ENCODE measurements at regions not wholly inside any gene's neighbourhood (a gene's known extent, or its start where the extent isn't known, plus 50 kb on each side); places are given as distances from the start of the nearest gene placed in this dataset.

DNA sequence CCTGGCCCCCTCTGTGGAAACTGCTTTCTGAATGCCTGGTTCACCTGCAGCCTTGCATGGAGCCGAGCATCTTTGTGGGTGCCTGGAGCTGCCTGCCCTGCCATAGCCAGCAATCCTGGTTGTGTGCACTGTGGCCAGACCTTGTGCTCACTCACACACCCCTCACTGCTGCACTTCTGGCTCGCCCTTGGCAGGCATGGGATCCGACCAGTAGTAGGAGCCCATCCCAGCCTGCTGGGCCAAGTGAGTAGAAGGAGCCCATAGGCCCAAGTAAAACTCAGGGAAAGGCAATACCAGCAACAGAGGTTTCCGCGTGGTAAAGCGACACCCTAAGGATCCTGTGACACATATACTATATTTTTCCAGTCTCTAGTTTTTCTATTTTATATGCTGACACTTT lies 270.0 kb upstream of the NAV3 start:
- no peak for DNase-seq

DNA sequence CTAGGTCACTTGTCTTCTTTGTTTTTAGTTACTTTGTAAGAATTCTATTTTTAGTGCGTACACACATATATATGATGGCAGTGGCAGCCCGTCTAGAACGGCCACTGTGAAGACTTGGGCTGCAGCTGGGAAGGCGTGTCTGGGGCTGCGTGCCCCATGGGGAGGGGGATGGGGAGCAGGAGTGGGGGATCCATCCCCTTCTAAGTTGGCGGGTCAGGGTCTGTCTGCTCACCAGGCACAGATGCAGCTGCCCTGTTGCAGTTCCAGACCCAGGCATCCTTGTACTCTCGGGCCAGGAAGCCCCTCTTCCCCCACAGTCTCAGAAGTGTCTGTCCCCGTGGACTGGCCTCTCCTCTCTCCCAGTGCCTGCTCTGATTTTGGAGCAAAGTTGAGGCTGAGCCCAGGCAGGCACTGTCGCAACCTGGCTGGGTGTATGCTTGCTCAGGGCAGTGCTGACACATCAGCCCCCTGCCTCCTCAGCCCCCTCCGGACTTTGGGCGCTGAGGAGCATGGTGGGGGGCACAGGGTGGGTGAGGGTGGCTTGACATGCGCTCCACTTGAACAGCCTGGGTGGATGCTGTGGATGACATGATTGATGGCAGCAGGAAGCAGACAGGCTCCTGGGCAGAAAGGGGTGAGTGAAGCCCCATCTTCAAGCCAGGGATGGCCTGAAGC lies 271.2 kb upstream of the NAV3 start:
- DNase-seq: no peak

DNA sequence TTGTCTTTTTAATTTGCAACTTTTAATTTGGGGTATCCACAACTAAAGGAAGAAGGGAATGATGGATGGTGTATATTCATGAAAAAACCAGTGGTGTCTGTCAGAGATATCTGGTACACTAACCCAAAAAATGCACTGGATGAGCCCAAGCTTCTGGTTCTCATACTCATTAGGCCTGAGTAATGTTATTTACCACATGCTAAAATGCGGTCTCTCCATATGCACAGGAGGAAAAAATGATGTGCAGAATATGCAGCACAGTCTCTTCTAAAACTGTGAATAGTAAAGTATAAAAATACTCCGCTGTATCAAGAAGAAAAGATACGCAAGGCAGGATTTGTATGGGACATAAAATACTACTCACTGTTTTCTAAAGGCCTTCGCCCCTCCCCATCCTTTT lies 275.6 kb upstream of the NAV3 start:
- no peak for DNase-seq

DNA sequence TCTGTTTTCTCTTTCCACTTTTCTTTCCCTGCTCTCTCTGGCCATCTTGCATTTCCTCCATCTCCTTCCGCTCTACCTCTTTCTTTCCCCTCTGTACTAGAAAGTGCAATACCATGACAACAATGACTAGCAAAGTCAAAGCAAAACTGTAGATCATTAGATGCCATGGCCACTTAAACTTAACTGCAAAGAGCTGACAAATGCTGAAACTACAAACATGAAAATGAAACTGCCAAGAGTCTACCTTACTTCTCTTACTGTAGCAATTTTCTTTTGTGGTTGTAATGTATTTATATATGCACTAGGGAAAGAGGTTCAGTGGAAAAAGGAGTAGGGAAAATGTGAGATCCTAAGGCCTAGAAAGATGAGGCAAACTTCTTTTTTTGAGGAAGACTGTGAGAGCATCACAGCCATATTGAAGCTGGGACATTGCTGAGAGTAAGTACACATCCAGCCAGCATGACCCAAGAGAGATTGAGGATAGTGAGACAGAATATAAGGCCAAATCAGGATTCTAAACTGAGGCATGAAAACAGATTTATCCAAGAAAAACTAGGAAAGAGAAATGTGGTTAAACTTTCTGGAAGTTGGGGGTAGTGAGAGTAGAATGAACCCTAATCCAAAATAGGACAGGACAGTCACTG lies 276.6 kb upstream of the NAV3 start:
- DNase-seq: no peak

DNA sequence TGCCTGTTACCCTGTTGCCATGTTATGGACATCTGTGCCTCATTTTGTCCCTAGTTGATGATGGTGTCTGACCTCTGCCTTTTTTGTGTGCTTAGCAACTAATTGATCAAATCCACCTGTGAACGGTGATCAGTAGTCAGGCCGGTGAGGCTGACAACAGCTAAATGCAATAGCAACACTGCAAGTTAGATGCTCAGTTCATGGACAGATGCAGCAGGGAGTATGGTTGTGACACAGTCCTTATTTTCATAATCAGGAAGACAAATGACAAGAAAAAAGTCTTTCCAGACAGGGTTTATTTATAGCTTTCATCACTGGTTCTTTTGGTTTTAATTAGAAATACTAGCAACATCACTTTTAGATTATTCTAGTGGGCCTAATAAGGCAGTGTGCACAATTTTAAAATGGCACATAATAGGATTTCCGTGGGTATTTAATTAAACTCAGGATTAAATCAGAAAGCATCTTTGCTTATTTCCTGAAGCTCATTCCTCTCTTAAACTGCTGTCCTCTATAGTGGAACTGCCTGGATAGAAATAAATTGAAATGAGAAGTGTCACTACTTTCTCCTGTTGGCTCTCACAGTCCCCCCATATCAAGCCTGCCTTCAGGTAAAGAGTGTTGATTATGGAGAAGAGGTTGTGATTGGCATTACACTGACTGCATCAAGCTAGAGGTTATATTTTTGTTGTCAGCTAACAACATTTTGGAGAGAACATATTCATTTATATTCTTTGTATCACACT lies 281.1 kb upstream of the NAV3 start:
- no peak for DNase-seq

DNA sequence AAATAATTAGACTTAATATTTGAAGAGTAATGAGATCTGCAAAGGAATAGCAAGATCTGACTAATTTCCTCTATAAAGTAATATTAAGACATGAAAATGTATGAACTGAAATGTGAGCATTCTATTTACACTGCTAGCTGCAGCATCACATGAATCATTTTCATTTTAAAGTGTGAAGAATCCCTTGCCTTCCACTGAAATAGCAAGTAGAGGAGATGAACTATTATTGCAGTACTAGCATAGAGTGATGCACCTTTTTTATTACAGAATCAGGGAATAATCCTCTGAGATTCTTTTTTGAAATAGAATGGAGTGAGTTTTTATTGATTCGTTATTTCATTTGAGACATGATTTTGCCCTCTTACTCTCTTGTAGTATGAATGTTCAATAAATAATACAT lies 281.9 kb upstream of the NAV3 start:
- no peak for DNase-seq

DNA sequence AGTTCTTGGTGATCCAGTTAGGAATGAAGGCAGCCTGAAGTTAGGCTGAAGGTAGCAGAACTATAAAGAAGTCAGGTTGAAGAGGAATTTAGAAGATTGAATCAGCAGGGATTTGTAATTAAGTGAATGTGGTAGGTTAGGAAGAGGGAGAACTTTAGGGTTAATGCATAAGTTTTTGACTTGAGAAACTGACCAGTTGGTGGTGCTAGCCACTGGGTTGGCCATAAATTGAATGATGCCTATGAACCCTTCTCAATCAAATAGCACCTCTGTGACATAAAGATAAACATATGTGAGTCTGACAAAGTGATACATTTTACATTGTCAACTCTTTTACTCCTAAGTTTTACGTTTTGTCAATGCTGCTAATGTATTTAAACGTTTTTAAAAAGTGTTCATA lies 290.6 kb upstream of the NAV3 start:
- DNase-seq: no peak

DNA sequence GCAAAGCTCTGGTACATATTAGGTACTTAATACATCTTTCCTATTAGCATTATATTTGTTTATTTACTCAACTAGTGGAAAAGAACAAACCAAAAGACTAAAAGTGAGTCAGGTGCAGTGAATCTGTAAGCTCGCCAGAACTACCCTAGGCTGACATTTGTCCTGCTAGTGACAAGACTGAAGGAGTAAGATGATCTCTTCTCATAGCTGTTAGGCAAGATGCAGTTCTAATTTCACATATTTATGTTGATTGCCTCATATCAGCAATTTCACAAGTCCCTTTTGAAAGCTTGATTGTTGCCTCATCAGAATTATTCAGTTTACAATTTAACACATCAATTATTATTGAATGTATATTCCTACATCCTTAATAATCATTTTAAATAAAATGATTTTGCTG lies 293.0 kb upstream of the NAV3 start:
- DNase-seq: peak; percentile 38 to 40

DNA sequence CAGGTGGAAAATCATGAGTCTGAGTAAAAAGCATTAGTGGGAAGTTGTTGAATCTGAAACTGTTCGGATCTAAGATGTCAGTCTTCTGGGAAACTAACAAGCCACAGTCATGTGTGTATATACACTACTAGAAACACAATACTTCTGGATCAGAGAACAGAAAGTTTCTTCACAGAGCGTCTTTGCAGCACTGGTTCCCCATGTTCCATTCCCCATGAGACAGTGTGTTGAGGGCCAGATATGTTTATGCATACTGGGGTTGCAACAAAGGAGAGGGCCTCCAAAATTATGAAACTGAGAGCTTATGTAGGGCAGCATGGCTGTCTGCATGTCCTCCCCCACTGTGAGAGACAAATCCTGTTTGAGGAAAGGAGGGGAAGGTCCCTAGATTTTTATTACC lies 295.0 kb upstream of the NAV3 start:
- no peak for DNase-seq

DNA sequence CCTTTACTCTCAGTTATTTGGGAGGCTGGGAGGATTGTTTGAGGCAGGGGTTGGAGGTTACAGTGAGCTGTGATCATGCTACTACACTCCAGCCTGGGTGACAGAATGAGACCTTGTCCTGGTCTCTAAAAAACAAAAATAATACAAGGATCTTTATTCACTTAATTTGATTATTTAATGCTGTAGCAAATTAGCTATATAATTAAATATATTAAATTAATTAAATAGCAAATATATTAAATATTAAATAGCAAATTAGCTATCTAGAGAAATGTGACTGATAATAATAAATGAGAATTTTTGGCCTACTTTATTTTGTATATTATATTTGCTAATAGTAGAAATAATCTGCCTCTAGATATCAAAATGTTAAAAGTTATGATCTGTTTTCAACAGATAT lies 298.8 kb upstream of the NAV3 start:
- DNase-seq: no peak

DNA sequence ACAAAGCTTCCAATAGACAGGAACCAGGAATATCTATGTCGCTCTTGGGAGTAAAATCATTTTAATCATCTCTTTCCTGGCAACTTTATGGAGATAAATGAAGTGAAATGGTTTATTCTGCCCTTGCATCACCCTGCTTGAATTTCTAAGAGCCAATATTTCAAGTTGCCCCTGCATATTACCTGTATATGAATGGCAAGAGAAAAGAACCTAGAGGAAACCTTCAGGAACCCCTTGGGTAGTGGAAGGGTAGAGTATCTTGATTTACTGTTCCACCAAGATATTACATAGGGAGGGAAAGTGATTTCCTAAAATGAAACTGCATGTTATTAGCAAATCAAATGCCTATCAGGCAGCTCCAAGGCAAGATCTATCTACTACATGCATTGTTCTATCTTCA lies 308.4 kb upstream of the NAV3 start:
- DNase-seq: no peak

DNA sequence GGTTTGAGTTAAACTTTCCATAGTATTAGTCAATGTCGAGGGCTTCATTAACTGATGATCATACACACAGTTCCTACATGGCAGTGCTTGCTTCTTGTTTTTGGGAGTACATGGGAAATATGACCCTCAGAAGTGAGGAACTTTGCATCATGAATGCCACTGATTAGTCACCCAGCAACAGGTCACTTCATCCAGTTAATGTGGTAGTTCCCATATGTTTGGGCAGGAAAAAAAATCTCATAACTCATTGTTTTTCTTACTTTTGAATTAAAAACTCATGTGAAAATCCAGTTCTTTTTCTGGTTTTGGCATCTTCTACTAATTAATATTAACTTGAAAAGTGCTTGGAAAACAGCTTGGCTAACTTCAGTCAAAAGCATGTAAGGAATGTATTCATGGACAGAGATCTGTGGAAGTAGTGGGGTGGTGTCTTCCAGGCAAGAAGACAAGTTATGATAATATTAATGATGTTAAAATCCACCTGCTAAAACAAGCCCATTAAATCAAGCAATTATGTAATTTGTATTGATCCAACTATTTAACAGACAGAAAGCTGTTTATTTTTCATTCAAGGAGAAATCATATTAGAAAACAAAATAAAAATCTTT lies 309.1 kb upstream of the NAV3 start:
- no peak for DNase-seq

DNA sequence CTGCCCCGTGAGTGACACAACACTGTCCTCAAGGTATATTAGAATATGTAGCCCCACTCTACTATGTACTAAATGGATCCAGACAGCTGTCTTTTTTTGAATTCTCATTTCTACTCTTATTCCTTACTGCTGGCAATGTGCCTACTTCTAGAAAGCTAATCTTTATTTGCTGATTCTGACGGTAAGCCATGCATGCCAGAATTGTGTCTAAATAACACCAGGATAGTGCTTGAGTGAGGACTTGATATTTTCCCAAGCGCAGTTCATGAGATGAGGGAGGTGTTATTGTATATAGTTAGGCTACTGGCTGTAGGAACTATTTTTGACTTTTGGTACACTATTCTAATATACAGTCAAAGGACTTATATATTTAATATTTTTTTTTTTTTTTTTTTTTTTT lies 316.2 kb upstream of the NAV3 start:
- no peak for DNase-seq

DNA sequence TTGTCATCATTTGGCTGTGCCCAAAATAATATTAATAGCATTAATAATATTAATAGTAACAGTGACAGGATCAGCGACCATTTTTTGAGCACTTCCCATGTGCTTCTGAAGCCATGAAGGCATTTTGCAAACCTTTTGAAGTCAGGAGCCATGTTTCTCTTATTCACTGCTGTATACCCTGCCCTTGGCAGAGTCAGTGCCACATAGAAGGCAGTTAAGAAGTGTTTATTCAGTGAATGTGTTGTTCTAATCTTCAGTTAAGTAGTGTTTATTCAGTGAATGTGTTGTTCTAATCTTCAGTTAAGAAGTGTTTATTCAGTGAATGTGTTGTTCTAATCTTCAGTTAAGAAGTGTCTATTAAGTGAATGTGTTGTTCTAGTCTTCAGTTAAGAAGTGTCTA lies 319.7 kb upstream of the NAV3 start:
- DNase-seq: no peak

DNA sequence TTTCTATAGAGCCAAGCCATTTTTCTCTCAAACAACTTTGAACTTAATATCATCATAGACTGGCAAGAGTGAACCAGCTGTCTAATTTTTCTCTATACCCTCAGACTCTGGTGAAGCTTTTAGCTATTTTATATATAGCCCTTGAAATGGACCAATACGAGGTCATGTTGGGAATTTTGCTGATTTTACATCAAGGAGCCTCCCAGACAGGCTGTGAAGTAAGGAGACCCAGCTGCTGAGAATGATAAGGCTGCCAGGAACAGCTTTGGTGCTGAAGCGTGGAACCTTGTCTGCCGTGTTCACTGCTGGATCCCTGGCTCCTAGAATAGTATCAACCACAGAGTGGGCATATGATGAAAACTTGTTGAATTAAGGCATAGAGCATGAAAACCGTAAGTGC lies 326.2 kb upstream of the NAV3 start:
- no peak for DNase-seq

DNA sequence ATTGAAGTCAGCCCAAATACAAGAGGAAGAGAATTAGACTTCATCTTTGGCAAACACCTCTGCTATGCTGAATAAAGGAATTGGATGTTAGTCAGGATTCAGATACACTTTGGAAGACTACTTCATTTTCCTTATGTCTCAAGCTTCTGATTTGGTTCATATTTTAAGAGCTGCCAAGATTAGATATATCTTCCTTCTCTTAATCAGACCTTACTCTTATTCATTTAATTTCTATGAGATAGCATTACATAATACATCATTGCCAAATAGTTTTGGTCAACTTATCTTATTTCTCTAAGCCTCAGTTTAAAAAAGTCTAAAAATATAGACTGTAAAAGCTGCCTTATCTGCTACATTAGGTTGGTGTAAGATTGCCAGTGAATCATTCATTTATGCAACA lies 330.6 kb upstream of the NAV3 start:
- no peak for DNase-seq

DNA sequence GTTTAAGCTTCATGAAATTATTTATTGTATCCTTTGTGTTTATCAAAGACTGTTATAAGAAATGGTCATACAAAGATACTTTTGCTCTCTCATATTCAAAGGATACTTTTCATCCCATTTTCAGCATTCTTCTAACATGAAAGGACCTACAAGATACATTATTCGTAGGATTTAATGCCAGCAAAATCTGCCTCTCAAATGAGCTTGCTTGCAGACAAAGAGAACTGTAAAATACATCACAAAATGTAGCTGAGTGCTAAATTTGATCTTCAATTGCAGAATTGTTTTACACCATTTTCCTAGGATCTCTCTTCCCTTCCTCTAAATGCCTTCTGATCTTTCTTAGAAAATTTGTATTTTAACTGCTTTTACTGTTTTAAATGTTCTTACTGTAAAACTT lies 333.0 kb upstream of the NAV3 start:
- DNase-seq: no peak

DNA sequence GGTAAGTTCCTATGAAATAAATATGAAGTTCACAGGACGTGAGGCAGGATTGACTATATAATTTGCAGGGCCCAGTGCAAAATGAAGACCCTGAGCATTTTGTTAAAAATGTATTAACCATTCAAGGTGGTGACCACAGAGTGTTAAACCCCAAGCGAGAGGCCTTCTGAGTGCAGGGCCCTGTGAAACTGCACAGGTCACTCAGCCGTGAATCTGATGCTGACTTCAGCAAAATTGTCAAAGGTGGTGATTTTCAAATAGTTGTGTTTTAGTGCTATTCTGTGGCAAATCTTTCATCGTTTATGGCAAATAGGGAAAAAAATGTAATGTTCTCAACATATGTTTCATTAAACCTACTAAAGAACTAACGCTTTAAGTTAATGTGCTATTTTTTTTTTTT lies 334.0 kb upstream of the NAV3 start:
- DNase-seq: no peak

DNA sequence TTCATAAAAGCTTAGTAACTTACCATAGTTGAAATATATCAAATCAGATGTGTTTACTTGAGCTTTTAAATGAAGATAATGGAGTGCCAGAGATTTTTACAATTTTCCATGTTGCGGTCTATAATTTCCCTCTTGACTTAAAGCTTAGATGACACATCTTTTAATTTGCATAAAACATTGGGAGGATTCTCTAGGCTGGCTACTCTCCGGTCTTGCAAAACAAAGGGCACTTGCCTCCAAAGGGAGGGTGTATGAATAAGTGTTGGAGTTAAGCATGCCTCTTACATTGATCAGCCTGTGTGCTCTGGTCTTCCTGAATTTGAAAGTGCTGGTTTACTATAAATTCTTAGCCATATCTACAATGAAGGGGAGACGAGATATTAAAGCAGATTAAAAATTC lies 336.4 kb upstream of the NAV3 start:
- no peak for DNase-seq

DNA sequence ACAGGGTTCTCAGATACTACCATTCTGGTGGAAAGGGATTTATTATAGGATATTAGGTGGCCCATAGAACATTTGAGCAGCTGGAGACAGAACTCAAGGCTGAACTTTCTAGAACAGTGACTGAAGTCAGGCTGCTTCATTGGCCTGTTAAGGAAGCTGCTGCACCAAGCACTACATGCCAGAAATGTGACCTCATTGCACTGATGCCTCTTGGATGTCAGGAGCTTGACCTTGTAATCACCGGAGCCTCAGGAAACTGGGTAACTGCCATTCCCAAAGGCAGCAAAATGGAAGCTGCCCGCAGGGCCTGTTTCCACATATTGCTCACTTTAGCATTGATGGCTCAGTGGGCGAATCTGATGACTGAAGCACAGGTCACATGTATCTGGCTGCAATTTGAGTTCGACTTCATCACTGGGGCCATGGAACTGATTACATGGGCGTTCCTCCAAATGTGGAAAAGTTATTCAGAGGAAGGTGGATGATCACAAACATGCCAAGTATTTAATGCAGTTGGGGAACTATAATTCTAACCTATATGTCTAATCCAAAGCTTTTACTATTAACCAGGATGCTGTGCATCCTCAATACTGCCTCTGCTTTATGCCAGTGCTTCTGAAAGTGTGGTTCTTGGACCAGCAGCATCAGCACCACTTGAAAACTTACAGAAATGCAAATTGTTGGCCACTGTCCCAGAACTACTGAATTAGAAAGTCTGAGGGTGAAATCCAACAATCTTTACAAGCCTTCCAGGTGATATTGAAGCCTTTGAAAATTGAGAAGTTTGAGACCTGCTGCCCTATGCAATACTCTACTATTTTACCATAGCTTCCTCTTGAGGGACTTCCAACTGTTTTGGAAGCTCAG lies 337.2 kb upstream of the NAV3 start:
- no peak for DNase-seq

DNA sequence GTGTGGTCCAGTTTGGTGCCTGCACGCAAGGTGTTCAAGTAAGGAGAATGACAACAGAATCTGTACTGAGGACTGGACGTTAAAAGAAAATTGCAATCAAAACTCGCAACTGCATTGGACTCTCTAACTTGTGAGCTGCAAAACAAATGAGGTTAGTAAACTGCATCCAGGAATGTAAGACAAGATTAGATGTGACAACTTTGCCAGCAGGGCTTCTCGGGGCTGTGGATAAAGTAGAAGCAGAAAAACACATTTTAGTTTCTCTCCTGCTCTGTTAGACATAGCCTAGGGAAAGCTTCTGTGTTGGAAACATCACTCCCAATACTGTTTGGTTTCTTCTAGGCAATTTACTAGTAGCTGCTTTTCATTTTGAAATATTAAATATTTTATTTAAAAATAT lies 338.2 kb upstream of the NAV3 start:
- no peak for DNase-seq

DNA sequence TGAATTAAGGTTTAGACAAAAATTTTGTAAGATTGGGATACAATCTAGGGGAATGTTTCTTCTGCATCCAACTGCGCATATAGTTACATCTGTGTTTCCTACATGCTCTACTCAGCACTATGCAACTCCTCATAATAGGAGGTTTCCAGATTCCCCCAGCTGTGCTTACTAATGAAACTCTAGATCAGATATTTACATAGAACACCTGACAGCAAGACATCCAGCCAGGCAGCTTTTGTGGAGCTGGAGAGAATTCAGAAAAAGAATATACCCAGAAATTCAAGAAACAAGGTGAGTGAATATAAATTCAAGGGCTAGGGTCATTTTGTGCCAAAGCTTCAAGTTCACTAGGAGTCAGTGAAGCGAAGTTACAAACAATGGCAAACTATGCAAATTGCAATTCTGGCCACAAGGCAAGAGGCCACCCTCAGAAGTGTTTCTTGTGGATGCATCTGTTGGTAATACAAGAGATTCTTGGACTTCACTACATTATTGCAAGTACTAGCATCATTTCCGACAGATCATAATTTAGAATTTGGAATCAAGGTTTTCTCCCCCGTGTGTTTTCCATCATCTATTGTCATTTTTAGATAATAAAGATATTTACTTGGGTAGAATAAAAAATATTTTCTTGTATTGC lies 341.2 kb upstream of the NAV3 start:
- DNase-seq: no peak

Data from AML-193 (cell line).